ENCODE measurements at regions not wholly inside any gene's neighbourhood (a gene's known extent, or its start where the extent isn't known, plus 50 kb on each side); places are given as distances from the start of the nearest gene placed in this dataset.

DNA sequence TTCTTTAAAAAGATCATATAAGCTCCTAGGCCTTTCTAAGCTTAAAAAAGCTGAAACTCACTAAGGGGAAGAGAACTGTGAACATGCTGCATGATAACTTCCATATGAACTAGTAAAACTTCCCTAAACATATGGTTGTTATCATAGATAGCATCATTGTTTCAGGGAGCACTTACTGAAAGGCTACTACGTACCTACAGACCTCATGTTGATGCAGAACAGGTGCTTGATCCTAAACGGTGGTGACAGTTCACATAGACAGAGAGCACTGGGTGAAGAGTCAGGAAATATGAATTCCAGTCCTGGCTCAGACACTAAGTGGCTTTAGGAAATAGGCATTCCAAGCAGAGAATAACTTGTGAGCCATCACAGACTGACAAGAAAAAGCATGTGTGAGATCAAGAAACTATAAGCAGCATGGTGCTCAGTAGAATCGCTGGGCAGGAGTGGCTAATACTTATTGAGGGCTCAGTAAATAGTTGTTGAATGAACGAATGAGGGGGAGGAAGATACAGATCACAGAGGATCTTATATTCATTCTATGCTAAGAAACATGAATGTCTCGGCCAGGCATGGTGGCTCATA is 78.4 kb upstream of the NUDT4 start:
- TF ChIP-seq, protein P1, sequence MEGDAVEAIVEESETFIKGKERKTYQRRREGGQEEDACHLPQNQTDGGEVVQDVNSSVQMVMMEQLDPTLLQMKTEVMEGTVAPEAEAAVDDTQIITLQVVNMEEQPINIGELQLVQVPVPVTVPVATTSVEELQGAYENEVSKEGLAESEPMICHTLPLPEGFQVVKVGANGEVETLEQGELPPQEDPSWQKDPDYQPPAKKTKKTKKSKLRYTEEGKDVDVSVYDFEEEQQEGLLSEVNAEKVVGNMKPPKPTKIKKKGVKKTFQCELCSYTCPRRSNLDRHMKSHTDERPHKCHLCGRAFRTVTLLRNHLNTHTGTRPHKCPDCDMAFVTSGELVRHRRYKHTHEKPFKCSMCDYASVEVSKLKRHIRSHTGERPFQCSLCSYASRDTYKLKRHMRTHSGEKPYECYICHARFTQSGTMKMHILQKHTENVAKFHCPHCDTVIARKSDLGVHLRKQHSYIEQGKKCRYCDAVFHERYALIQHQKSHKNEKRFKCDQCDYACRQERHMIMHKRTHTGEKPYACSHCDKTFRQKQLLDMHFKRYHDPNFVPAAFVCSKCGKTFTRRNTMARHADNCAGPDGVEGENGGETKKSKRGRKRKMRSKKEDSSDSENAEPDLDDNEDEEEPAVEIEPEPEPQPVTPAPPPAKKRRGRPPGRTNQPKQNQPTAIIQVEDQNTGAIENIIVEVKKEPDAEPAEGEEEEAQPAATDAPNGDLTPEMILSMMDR (IDR thresholded peaks at IDR 0.05; ENCODE audit: insufficient read depth, low read length, poor library complexity, severe bottlenecking), result no peak
- no peak for TF ChIP-seq EZH2phosphoT487 (conservative IDR thresholded peaks at IDR 0.05; ENCODE audit: low read length)

All from SU-DHL-6 (cell line).